Stomach (tissue), 4 donors: ENCODE measurements at regions not wholly inside any gene's neighbourhood (a gene's known extent, or its start where the extent isn't known, plus 50 kb on each side); places are given as distances from the start of the nearest gene placed in this dataset.

ENCODE experiments used
- CTCF ChIP-seq, 7 experiments: fragments of 450-650 bp in 4 of 7; fragments of 200-600 bp in 3 of 7; sonication (generic) in 3 of 7; IDR thresholded peaks; one replicate each; pipeline ENCODE4 v1.5.1; 2016 to 2019; ENCODE audit warnings: antibody characterized with exemption in 7 of 7, control low read depth in 2 of 7, mild to moderate bottlenecking in 1 of 7
- POLR2A ChIP-seq, 4 donors: fragments of 450-650 bp; IDR thresholded peaks; one replicate each; pipeline ENCODE4 v1.6.1; 2016; ENCODE audit warnings: antibody characterized with exemption in 4 of 4, control low read depth in 2 of 4, mild to moderate bottlenecking in 1 of 4, moderate library complexity in 1 of 4
- POLR2AphosphoS5 ChIP-seq, 3 donors: sonication (generic); formaldehyde crosslinking; IDR thresholded peaks; one replicate each; pipeline ENCODE4 v1.6.1; 2016; ENCODE audit warnings: antibody characterized with exemption in 3 of 3

DNA sequence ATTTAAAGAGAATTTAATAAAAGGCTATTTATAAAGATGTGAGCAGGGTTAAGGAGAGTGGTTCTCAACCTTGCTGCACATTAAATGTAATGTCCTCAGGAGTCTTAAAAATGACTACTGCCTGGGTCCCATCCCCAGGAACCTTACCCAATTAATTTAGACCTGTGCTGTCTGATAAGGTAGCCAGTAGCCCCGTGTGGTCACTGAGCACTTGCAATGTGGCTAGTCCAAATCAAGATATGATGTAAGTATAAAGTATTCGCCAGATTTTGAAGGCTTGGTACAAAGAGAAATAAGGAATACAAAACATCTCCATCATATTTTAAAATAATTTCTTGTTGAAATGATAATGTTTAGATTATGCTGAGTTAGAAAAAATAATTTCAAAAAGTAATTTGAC, 343.3 kb upstream of the PPP2R3A start:
- TF ChIP-seq CTCF (IDR thresholded peaks at IDR 0.05) (no peak), POLR2AphosphoS5 (IDR thresholded peaks at IDR 0.05) (no peak), POLR2A (IDR thresholded peaks at IDR 0.05) (no peak)
